HepG2 (cell line): ENCODE measurements at regions not wholly inside any gene's neighbourhood (a gene's known extent, or its start where the extent isn't known, plus 50 kb on each side); places are given as distances from the start of the nearest gene placed in this dataset.

ENCODE experiments used
- ATAC-seq: fragments of 200-7000 bp; cut with Tn5 transposase; 3 replicates; pipeline ENCODE4 v1.9.1; 2020; ENCODE audit warnings: mild to moderate bottlenecking, moderate library complexity
- BruUV-seq: library from RNA; stranded (reverse); fragments of 400-500 nt; replicated peaks from 2 replicates; lab custom pipeline; 2021; lab: Mats Ljungman, UMichigan
- CTCF ChIA-PET: fragments of 300-600 bp; formaldehyde crosslinking; extraction: SDS; loops from one replicate; lab custom pipeline; 2021; ENCODE audit warnings: low total read pairs, inconsistent platforms, low intra/inter-chr PET ratio; lab: Yijun Ruan, JAX
- POLR2A ChIA-PET: fragments of 350-600 bp; sonication (Branson Sonifier 250); formaldehyde crosslinking; loops from one replicate; lab custom pipeline; 2020; ENCODE audit warnings: antibody characterized with exemption, inconsistent platforms; lab: Yijun Ruan, JAX
- DNase-seq: peaks from one replicate; pipeline ENCODE4 v3.0.0-alpha.2; 2015; ENCODE audit warnings: low spot score
- FAIRE-seq: peaks from 3 replicates; lab custom pipeline; 2011; peaks lifted over from hg19 to GRCh38; lab: Jason Lieb, UNC
- H2AFZ ChIP-seq: one replicate; pipeline ENCODE4 v1.6.1; 2011; ENCODE audit warnings: low read length, inconsistent platforms
- H3K27ac ChIP-seq: fragments of 300-600 bp; 3 replicates; pipeline ENCODE4 v1.8.0; 2011; ENCODE audit warnings: mixed run types, mild to moderate bottlenecking, mixed read lengths, low read length, inconsistent platforms; ENCODE audit not compliant: insufficient read depth; ENCODE audit errors: extremely low read length
- H3K27me3 ChIP-seq, 2 experiments: fragments of 200-600 bp in 1 of 2; 2 replicates in 1 of 2; 3 replicates in 1 of 2; pipeline versions ENCODE4 v1.6.0 to v1.8.0; 2011; ENCODE audit warnings: low read length in 2 of 2, mild to moderate bottlenecking in 2 of 2, moderate library complexity in 2 of 2, inconsistent platforms in 1 of 2; ENCODE audit not compliant: insufficient read depth in 2 of 2, control insufficient read depth in 1 of 2
- H3K36me3 ChIP-seq, 2 experiments: fragments of 200-600 bp in 1 of 2; replicated peaks in 1 of 2; 2 replicates in 1 of 2; 3 replicates in 1 of 2; pipeline versions ENCODE4 v1.5.1 to v1.8.0; 2011; ENCODE audit warnings: low read length in 2 of 2, inconsistent platforms in 1 of 2; ENCODE audit not compliant: insufficient read depth in 2 of 2, control insufficient read depth in 1 of 2
- H3K4me1 ChIP-seq: 2 replicates; pipeline ENCODE4 v1.5.1; 2012; ENCODE audit warnings: low read length, inconsistent platforms; ENCODE audit not compliant: insufficient read depth
- H3K4me2 ChIP-seq: 2 replicates; pipeline ENCODE4 v1.6.0; 2011; ENCODE audit warnings: low read depth, low read length, inconsistent platforms
- H3K4me3 ChIP-seq, 3 experiments: fragments of 200-600 bp in 1 of 3; sonication (generic), shearing (Covaris generic) in 1 of 3; replicated peaks in 1 of 3; 2 replicates each; pipeline ENCODE4 v1.5.1; 2011 to 2016; ENCODE audit warnings: low read length in 3 of 3, inconsistent platforms in 2 of 3, low read depth in 2 of 3, mild to moderate bottlenecking in 2 of 3, control low read depth in 1 of 3, mixed read lengths in 1 of 3; ENCODE audit not compliant: insufficient read depth in 1 of 3
- H3K79me2 ChIP-seq: one replicate; pipeline ENCODE4 v1.6.1; 2011; ENCODE audit warnings: low read length, inconsistent platforms; ENCODE audit not compliant: insufficient read depth
- H3K9ac ChIP-seq: 2 replicates; pipeline ENCODE4 v1.6.0; 2011; ENCODE audit warnings: mild to moderate bottlenecking, low read depth, low read length, inconsistent platforms; ENCODE audit not compliant: insufficient read depth
- H3K9me3 ChIP-seq: 2 replicates; pipeline ENCODE4 v1.5.1; 2012; ENCODE audit warnings: mild to moderate bottlenecking, low read length
- H4K20me1 ChIP-seq: 2 replicates; pipeline ENCODE4 v1.6.0; 2011; ENCODE audit warnings: inconsistent platforms, mild to moderate bottlenecking, low read length, moderate library complexity; ENCODE audit not compliant: insufficient read depth
- FOSL2 ChIP-seq: sonication (generic); formaldehyde crosslinking; IDR thresholded peaks from 2 replicates; pipeline ENCODE4 v1.4.0; 2020; ENCODE audit warnings: missing genetic modification reagents
- IRF1 ChIP-seq: sonication (generic); formaldehyde crosslinking; IDR thresholded peaks from 2 replicates; pipeline ENCODE4 v1.4.0; 2020; ENCODE audit warnings: low read depth, mild to moderate bottlenecking, missing genetic modification reagents
- KLF13 ChIP-seq: sonication (generic); formaldehyde crosslinking; IDR thresholded peaks from 2 replicates; pipeline ENCODE4 v1.4.0; 2020; ENCODE audit warnings: mild to moderate bottlenecking, missing genetic modification reagents
- NCOA1 ChIP-seq: sonication (generic); formaldehyde crosslinking; IDR thresholded peaks from 2 replicates; pipeline ENCODE4 v1.9.0; 2021; ENCODE audit warnings: missing genetic modification reagents
- NPAS2 ChIP-seq: sonication (generic); formaldehyde crosslinking; IDR thresholded peaks from 2 replicates; pipeline ENCODE4 v1.8.0; 2022; ENCODE audit warnings: mild to moderate bottlenecking, missing genetic modification reagents, borderline replicate concordance
- PHF5A ChIP-seq: IDR thresholded peaks from one replicate; pipeline ENCODE4 v1.6.1; 2018; ENCODE audit warnings: low read depth, missing genetic modification reagents; ENCODE audit not compliant: unreplicated experiment
- POLR2AphosphoS2 ChIP-seq: IDR thresholded peaks from 2 replicates; pipeline ENCODE4 v1.6.1; 2011; ENCODE audit warnings: low read depth, low read length, improper control_type of control experiment
- RFX5 ChIP-seq: IDR thresholded peaks from 2 replicates; pipeline ENCODE4 v1.6.1; 2011; ENCODE audit warnings: low read depth, low read length, improper control_type of control experiment
- SP2 ChIP-seq: sonication (generic); formaldehyde crosslinking; IDR thresholded peaks from 2 replicates; pipeline ENCODE4 v1.5.1; 2020; ENCODE audit warnings: mild to moderate bottlenecking, missing genetic modification reagents
- ZKSCAN1 ChIP-seq: fragments of 150-350 bp; IDR thresholded peaks from 2 replicates; pipeline ENCODE4 v1.6.1; 2014; ENCODE audit warnings: low read length
- ZNF264 ChIP-seq: sonication (generic); formaldehyde crosslinking; IDR thresholded peaks from 2 replicates; pipeline ENCODE4 v1.4.0; 2020; ENCODE audit warnings: missing genetic modification reagents
- ZNF317 ChIP-seq: sonication (generic); formaldehyde crosslinking; IDR thresholded peaks from 2 replicates; pipeline ENCODE4 v1.5.0; 2020; ENCODE audit warnings: mild to moderate bottlenecking, missing genetic modification reagents
- ZNF530 ChIP-seq: sonication (generic); formaldehyde crosslinking; IDR thresholded peaks from 2 replicates; pipeline ENCODE4 v1.5.0; 2020; ENCODE audit warnings: low read depth, mild to moderate bottlenecking, missing genetic modification reagents
- ZNF646 ChIP-seq: sonication (generic); formaldehyde crosslinking; IDR thresholded peaks from 2 replicates; pipeline ENCODE4 v1.9.0; 2021; ENCODE audit warnings: mild to moderate bottlenecking, missing genetic modification reagents
- WGBS: methylation state at CpG from one replicate; pipeline ENCODE4 v1.1.6; 2017; ENCODE audit warnings: low lambda C conversion rate; 5-methylcytosine and 5-hydroxymethylcytosine counted together
- in situ Hi-C: cut with HindIII; loops from 2 replicates; pipeline ENCODE4 v1.10.0; 2017; ENCODE audit warnings: low pct_unique_long_range_greater_than_20kb; ENCODE audit not compliant: extremely low pct_ligation_motif_present
- intact Hi-C: fragments of 100-400 bp; cut with micrococcal nuclease; formaldehyde crosslinking; loops from one replicate; pipeline ENCODE4 v1.10.0; 2022; ENCODE audit not compliant: unreplicated experiment

- no TSS peak for BruUV-seq
Measured at GRCh38 chr12:127649961-127650360, 617.0 kb upstream of the TMEM132C start.

More at GRCh38 chr12:127649961-127650360, 617.0 kb upstream of the TMEM132C start:
- ATAC-seq, result no peak
- Histone ChIP-seq H3K4me2 (no peak overlapping the region), H3K4me3 (no peak overlapping the region), H3K9ac (no peak overlapping the region), H3K4me1 (no peaks in the 10 kb centered on the region), H3K27ac (no peak overlapping the region), H3K27me3 (no peaks in the 10 kb centered on the region), H2AFZ (no peak overlapping the region), H3K9me3 (no peaks in the 10 kb centered on the region; the same call in 1 of the 2 replicates), H3K36me3 (no peaks in the 10 kb centered on the region), H3K79me2 (no peaks in the 10 kb centered on the region), H4K20me1 (no peaks in the 10 kb centered on the region)
- CTCF ChIA-PET, result no interaction called here
- in situ Hi-C loops, result no loop called here
- intact Hi-C loops, result no loop called here
- no peak for TF ChIP-seq ZKSCAN1
- no peak for TF ChIP-seq PHF5A
- no peak for TF ChIP-seq ZNF317 (CRISPR knock-in tag)
- TF ChIP-seq IRF1, result no peak
- no peak for TF ChIP-seq NCOA1
- TF ChIP-seq ZNF646 (CRISPR knock-in tag), result no peak
- TF ChIP-seq NPAS2 (CRISPR knock-in tag), result no peak
- TF ChIP-seq ZNF264 (CRISPR knock-in tag), result no peak
- no peak for TF ChIP-seq RFX5
- no peak for TF ChIP-seq FOSL2 (CRISPR knock-in tag)
- TF ChIP-seq ZNF530 (CRISPR knock-in tag), result no peak
- TF ChIP-seq SP2, result no peak
- no peak for TF ChIP-seq POLR2AphosphoS2
- no peak for TF ChIP-seq KLF13 (CRISPR knock-in tag)
- FAIRE-seq, result no peak
- POLR2A ChIA-PET, result no interaction called here
- DNase-seq, result no peak
- 0% methylated on average over 2 of the region's 2 CpGs for WGBS
